Adipocyte (in vitro differentiated cells): ENCODE measurements at regions not wholly inside any gene's neighbourhood (a gene's known extent, or its start where the extent isn't known, plus 50 kb on each side); places are given as distances from the start of the nearest gene placed in this dataset.
"Not testable (repeated sequence)": the region's sequence is repeated elsewhere in the genome, so short reads cannot be mapped to it uniquely, and the experiment has no call there.

ENCODE experiments used
- DNase-seq: peaks from one replicate; pipeline ENCODE4 v3.0.0-alpha.2; 2015; ENCODE audit warnings: low read depth
- H3K27me3 ChIP-seq: replicated peaks from 2 replicates; pipeline ENCODE4 v1.7.0; 2013; ENCODE audit warnings: mild to moderate bottlenecking, low read length, moderate library complexity; ENCODE audit not compliant: control insufficient read depth, insufficient read depth
- H3K36me3 ChIP-seq: 2 replicates; pipeline ENCODE4 v1.7.0; 2013; ENCODE audit warnings: low read length, mild to moderate bottlenecking, moderate library complexity; ENCODE audit not compliant: control insufficient read depth, insufficient read depth, severe bottlenecking
- H3K4me1 ChIP-seq: 2 replicates; pipeline ENCODE4 v1.7.0; 2013; ENCODE audit warnings: mild to moderate bottlenecking, low read length, moderate library complexity; ENCODE audit not compliant: control insufficient read depth, insufficient read depth
- H3K4me3 ChIP-seq: 2 replicates; pipeline ENCODE4 v1.7.0; 2013; ENCODE audit warnings: mild to moderate bottlenecking, low read length, moderate library complexity
- H3K9ac ChIP-seq: 2 replicates; pipeline ENCODE4 v1.7.0; 2013; ENCODE audit warnings: mild to moderate bottlenecking, low read length, moderate library complexity
- H3K9me3 ChIP-seq: 2 replicates; pipeline ENCODE4 v1.7.0; 2013; ENCODE audit warnings: mild to moderate bottlenecking, low read length, moderate library complexity; ENCODE audit not compliant: control insufficient read depth

DNA sequence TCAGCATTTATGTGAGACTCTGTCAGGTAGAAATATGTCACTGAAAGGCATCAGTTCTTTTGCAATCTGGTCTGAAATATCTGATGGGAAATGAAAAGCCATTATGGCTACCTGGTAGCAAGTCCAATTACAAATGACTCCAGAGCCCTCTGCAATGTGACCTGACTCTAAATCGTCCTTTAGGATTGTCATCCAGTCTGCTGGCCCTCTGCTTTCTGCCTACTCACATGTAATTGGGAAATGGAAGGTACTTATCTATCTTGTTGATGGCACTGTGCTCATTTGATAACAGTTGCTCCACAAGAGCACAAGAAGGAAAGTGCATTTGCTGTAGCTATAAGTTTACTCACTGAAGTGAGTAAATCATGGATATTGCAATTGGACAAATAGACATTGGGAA lies 799.8 kb downstream of the RAPGEF2 start:
- Histone ChIP-seq H3K9me3 (no peaks in the 10 kb centered on the region), H3K4me3 (no peak overlapping the region), H3K36me3 (no peaks in the 10 kb centered on the region), H3K27me3 (no peaks in the 10 kb centered on the region), H3K9ac (no peak overlapping the region), H3K4me1 (no peaks in the 10 kb centered on the region)
- no peak for DNase-seq

DNA sequence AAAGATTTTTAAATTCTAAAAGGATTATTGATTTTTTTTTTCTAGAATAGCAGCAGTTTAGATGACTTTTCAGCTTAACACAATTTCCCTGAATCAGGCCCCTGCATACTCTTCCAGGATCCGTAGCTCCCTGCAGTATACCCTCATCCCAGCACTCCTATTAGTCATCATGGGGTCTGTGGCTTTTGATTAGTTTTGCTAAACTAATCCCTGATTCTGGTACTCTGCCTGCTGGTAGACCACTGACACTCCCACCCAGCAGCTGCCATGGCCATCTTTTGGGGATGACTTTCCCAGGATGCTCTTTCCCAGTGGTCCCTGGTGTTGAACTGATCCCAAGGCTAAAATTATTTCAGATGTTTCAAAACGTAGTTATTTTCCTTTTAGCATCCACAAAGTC lies 802.0 kb downstream of the RAPGEF2 start:
- H3K9me3 ChIP-seq = no peaks in the 10 kb centered on the region

DNA sequence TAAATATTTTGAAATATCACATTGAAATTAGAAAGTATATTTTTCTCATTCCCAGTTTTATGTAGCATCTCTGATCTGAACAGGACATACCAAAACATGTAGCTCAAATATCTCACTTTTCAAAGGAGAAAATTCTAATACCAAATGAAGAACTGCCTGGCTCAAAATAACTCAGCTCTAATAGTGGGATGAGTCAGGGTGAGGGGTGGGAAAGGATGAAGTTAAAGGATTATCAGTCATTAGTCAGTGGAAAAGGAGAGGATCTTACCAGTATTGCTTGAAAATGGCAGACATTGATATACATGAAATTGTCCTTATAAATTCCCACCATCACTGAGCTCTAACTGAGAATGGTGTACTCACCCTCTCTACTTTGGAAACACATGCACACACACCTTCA lies 803.2 kb downstream of the RAPGEF2 start:
- no peak for DNase-seq
- Histone ChIP-seq H3K4me1 (no peaks in the 10 kb centered on the region), H3K27me3 (no peaks in the 10 kb centered on the region), H3K9ac (no peak overlapping the region), H3K9me3 (no peaks in the 10 kb centered on the region), H3K36me3 (no peaks in the 10 kb centered on the region), H3K4me3 (no peak overlapping the region)

More for the DNA sequence above, 802.0 kb downstream of the RAPGEF2 start:
- H3K27me3 ChIP-seq = no peaks in the 10 kb centered on the region
- no peak for DNase-seq
- no peaks in the 10 kb centered on the region for H3K4me1 ChIP-seq
- no peak overlapping the region for H3K4me3 ChIP-seq
- H3K9ac ChIP-seq = no peak overlapping the region
- H3K36me3 ChIP-seq = no peaks in the 10 kb centered on the region

DNA sequence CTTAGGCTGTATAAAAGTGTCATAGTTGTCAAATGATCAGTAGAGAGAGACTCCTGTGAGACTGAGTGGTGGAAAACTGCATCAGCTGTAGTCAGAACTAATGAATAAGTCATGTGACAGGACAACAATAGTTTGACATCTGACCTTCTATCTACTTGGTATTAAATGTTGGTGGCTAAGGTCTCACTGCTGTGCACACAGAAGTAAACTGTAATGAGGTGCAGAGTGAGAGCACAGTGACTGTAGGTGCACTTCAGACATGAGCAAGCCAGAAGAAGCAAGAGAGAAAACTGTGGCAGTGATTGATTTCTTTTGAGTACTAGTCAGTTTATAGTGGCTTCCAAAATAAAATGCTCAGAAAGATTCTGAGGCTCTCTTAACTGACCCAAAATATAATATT lies 803.6 kb downstream of the RAPGEF2 start:
- no peak overlapping the region for H3K9ac ChIP-seq
- H3K27me3 ChIP-seq = no peaks in the 10 kb centered on the region
- no peak for DNase-seq
- H3K36me3 ChIP-seq = no peaks in the 10 kb centered on the region
- no peaks in the 10 kb centered on the region for H3K9me3 ChIP-seq
- no peak overlapping the region for H3K4me3 ChIP-seq
- H3K4me1 ChIP-seq = no peaks in the 10 kb centered on the region

DNA sequence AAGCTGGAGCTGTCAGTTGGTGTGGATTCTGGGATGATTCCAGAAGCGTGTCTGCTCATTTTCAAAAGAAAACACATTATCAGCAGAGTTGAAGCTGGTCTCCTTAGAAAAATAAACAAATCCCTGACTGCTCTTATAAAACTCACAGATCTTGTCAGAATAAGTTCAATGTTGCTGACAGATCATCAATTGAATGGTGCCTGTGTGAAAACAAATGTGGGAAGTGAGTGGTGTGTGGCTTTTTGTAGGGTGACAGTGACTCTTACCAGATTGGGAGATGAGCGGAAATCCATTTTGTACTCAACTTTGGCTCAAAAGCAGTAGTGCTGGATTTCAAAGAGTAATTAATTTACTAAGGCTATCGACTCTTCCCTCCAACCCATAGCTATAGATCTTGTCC lies 807.8 kb downstream of the RAPGEF2 start:
- no peaks in the 10 kb centered on the region for H3K27me3 ChIP-seq
- H3K36me3 ChIP-seq = no peaks in the 10 kb centered on the region
- no peaks in the 10 kb centered on the region for H3K9me3 ChIP-seq
- no peaks in the 10 kb centered on the region for H3K4me1 ChIP-seq
- DNase-seq = no peak
- no peak overlapping the region for H3K4me3 ChIP-seq
- H3K9ac ChIP-seq = no peak overlapping the region

DNA sequence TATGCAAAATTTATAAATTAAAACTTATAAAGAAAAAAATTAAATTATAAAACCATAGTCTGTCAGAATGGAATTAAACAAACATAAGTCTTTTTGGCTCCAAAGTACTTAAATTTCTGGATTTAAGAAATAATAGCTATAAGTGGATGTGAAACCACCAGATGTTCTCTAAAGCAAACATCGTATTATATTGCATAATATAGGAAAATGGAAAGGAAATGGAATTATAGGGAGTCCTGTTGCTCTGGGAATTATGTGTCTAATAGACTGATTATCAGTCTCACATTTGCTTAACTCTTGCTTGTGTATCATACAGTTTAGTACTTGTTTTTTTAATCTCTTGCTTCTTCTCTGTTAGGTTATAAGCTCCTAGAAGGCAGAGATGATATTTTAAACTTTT lies 819.2 kb downstream of the RAPGEF2 start:
- no peaks in the 10 kb centered on the region for H3K27me3 ChIP-seq
- H3K9me3 ChIP-seq = peaks cover 11% of the 10 kb centered on the region
- H3K36me3 ChIP-seq = no peaks in the 10 kb centered on the region

DNA sequence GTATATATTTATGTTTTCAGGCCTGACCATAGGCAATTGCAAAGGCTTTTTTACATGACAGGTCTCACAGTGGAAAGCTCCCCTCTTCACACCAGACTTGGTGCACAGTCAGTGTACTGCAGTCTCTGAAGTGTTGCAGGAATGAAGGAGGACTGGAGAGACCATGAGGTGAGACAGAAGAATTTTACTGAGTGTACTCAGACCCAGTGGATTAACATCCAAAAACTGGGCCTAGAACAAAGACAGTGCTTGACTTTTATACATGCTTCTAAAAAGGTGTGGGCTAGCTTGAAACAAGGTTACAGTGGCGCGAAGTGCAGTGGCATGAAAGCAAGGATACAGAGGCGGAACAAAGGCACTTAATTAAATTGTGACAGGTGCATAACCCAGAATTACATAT lies 822.9 kb downstream of the RAPGEF2 start:
- DNase-seq = no peak
- no peak overlapping the region for H3K9ac ChIP-seq
- no peaks in the 10 kb centered on the region for H3K36me3 ChIP-seq
- H3K4me1 ChIP-seq = no peaks in the 10 kb centered on the region
- H3K4me3 ChIP-seq = no peak overlapping the region
- H3K9me3 ChIP-seq = peaks cover 11% of the 10 kb centered on the region
- no peaks in the 10 kb centered on the region for H3K27me3 ChIP-seq

More for the DNA sequence above, 819.2 kb downstream of the RAPGEF2 start:
- DNase-seq = no peak
- Histone ChIP-seq H3K4me1 (no peaks in the 10 kb centered on the region), H3K9ac (no peak overlapping the region), H3K4me3 (no peak overlapping the region)

DNA sequence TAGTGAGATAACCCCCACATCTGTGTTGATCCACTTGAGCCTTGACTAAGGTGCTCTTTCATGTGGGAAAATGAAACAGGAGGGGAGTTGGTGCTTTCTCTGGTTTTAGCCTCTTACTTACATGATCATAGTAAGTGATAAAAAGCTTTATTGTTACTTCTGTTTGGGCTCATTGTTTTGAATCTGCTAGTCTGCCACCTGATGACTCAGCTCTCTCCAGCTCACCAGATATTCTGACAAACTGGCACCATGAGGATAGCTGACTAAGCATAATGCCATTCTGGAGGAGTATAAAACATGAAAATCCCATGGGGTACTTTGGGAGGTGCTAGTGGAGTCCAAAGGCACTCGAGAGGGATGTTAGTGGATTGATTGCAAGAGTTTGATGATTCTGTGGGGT lies 824.0 kb downstream of the RAPGEF2 start:
- Histone ChIP-seq H3K27me3 (no peaks in the 10 kb centered on the region), H3K4me3 (no peak overlapping the region), H3K36me3 (no peaks in the 10 kb centered on the region)

DNA sequence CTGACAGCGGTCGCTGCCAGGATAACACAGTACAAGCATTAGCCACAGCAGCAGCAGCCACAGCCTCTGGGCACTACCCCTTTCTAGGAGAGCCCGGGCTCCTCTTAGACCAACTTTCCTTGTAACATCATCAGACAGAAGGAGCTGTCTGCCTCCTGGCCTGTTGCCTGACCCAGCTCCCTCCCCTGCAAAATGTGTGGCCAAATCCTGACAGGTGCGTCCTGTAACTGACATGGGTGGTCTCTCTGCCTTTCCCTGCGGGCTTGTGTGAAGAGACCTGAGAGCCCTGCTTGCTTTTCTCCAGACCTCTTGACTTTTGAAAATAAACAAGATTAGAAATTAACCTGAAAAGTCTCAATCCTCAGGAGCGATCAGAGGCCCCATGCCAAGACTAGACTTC lies 824.9 kb downstream of the RAPGEF2 start:
- Histone ChIP-seq H3K4me1 (no peaks in the 10 kb centered on the region), H3K36me3 (no peaks in the 10 kb centered on the region), H3K9ac (no peak overlapping the region), H3K4me3 (no peak overlapping the region), H3K27me3 (no peaks in the 10 kb centered on the region), H3K9me3 (peaks cover 11% of the 10 kb centered on the region)
- DNase-seq = no peak

More for the DNA sequence above, 824.0 kb downstream of the RAPGEF2 start:
- DNase-seq = no peak
- Histone ChIP-seq H3K4me1 (no peaks in the 10 kb centered on the region), H3K9me3 (peaks cover 11% of the 10 kb centered on the region), H3K9ac (no peak overlapping the region)

DNA sequence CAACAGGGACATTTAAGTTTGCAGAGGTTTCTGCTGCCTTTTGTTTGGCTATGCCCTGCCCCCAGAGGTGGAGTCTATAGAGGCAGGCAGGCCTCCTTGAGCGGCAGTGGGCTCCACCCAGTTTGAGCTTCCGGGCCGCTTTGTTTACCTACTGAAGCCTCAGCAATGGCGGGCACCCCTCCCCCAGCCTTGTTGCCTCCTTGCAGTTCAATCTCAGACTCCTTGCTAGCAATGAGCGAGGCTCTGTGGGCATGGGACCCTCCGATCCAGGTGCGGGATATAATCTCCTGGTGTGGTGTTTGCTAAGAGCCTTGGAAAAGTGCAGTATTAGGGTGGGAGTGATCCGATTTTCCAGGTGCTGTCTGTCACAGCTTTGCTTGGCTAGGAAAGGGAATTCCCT lies 831.7 kb downstream of the RAPGEF2 start:
- not testable (repeated sequence) for H3K27me3 ChIP-seq, H3K4me3 ChIP-seq, H3K4me1 ChIP-seq, H3K36me3 ChIP-seq, DNase-seq, H3K9ac ChIP-seq, H3K9me3 ChIP-seq

DNA sequence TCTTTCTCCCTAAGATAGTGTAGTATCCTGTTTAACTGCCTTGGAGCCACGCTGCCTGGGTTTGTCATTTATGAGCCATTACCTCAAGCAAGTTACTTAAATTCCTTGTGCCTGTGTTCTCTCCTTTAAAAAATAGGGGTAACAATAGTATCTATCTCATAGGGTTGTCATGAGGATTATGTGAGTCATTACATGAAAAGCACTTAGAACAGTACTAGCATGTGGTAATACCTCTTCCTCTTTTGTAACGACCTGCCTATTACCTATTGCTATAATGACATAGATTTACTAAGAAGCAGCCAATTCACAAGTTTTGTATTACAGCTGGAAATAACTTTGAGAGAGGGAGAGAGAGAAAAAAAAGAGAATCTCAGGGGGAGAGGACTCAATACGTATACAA lies 834.7 kb downstream of the RAPGEF2 start:
- H3K4me3 ChIP-seq = no peak overlapping the region
- H3K9me3 ChIP-seq = peaks cover 3% of the 10 kb centered on the region
- DNase-seq = no peak
- no peaks in the 10 kb centered on the region for H3K4me1 ChIP-seq
- H3K9ac ChIP-seq = no peak overlapping the region
- H3K36me3 ChIP-seq = no peaks in the 10 kb centered on the region
- no peaks in the 10 kb centered on the region for H3K27me3 ChIP-seq

DNA sequence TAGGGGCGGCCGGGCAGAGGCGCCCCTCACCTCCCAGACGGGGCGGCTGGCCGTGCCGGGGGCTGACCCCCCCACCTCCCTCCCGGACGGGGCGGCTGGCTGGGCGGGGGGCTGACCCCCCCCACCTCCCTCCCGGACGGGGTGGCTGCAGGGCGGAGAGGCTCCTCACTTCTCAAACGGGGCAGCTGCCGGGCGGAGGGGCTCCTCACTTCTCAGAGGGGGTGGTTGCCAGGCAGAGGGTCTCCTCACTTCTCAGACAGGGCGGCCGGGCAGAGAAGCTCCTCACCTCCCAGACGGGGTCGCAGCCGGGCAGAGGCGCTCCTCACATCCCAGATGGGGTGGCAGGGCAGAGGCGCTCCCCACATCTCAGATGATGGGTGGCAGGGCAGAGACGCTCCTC lies 836.8 kb downstream of the RAPGEF2 start:
- not testable (repeated sequence) for H3K9ac ChIP-seq, DNase-seq, H3K27me3 ChIP-seq, H3K4me3 ChIP-seq, H3K4me1 ChIP-seq, H3K36me3 ChIP-seq, H3K9me3 ChIP-seq
